ENCODE measurements at regions not wholly inside any gene's neighbourhood (a gene's known extent, or its start where the extent isn't known, plus 50 kb on each side); places are given as distances from the start of the nearest gene placed in this dataset.
A peak's percentile ranks its signal among the peaks of the same experiment; 100 is the strongest.

- DNase-seq: no peak
These were observed 120.1 kb downstream of the ASCL4 start for GRCh38 chr12:107894589-107894988.

- no peak for DNase-seq
These were observed 121.5 kb downstream of the ASCL4 start for GRCh38 chr12:107895966-107896365.

DNA sequence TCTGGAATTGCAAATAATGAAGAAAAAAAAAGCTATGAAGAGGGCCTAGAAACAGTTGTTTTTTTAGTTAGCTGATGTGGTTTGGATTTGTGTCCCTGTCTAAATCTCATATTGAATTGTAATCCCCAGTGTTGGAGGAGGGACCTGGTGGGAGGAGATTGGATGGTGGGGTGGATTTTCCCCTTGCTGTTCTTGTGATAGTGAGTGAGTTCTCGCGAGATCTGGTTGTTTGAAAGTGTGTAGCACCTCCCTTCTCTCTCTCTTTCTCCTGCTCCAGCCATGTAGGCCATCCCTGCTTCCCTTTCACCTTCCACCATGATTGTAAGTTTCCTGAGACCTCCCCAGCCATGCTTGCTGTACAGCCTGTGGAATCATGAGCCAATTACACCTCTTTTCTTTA is 126.1 kb downstream of the ASCL4 start:
- no peak for DNase-seq

- DNase-seq: no peak
These were observed 129.0 kb downstream of the ASCL4 start for GRCh38 chr12:107903341-107904061.

DNA sequence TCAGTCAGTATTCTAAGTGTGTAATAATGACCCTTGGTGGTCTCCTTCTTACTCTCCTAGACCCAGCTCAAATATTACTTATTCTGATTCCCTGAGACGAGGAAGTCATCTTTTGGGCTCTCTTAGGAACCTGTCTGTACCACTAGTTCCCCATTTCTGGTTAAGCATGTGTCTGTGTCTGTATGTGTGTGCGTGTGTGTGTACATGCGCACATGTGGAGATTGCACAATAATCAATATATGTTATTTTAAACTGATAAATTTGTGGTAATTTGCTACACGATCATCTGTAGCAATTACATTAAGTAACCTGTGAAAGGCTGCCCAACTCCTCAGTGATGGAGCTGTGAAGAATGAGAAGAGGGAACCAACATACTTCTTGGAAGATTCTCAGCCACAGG is 132.2 kb downstream of the ASCL4 start:
- no peak for DNase-seq

DNA sequence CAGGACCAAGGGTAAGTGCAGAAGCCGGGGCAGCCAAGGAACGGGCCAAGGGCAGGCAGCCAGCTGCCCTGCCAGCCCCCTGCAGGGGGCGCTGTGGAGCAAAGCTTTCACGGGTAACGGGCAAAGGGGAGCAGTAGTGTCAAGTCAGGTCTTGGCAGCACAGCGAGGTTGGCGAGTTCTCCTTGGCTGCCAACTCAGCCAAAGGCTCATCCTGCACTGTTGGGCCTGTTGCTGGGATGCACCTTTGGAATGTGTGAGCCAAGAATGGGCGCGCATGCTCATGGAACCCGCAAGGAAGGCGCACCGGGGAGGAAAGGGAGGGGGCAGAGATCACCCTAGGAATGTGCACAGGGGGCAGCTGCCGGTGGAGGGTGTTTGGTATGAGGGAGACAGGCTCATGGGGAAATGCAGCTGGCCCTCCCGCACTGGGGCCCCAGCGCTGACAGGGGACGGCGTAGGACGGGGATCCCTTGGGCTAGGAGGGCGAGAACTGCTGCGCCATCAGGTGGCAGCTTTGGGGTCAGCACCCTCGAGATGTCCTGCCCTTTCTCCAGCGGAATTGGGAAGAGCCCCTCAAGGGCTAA is 138.0 kb downstream of the ASCL4 start:
- peak; percentile 51 for DNase-seq

GRCh38 chr12:107914460-107914977 is 140.0 kb downstream of the ASCL4 start:
- no peak for DNase-seq

DNA sequence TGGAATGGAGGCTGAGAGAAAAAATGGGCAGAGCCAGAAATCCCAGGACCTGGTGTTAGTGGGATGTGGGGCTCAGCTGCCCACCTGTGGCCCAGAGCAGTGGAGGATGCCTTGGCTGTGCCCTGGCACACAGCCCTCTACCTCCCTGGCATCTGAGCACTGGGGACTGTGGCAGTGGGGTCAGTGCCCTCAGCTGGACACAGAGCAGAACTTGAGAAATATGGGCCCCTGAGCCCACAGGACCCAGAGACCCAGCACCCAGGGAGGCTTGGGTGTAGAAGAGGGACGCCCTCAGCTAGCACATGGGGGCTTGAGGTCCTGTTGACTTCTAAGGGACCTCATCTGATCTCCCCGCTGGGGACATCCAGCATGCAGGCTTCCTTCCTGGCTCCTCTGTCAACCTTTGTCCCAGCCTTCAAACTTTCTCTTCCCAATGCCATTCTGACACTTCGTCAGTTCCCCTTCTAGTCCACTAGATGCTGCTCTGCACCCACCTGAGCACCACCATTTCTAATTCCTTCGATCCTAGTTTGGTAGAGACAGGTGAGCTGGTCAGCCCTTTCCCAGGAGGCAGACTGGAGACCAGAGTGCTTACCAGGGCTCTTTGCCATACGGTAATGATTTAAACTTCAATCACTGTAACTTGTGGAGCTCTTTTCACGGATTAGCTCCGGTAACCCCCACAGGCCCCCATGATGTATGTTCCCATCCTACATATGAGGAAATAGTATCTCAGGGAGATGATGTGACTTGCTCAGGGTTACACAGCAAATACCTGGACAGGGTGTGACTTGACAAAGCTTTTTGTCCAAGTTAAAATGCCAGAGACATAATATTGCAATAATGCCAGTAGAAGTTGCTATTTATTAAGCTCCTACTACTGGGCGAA is 143.7 kb downstream of the ASCL4 start:
- DNase-seq: peak; percentile 52

DNA sequence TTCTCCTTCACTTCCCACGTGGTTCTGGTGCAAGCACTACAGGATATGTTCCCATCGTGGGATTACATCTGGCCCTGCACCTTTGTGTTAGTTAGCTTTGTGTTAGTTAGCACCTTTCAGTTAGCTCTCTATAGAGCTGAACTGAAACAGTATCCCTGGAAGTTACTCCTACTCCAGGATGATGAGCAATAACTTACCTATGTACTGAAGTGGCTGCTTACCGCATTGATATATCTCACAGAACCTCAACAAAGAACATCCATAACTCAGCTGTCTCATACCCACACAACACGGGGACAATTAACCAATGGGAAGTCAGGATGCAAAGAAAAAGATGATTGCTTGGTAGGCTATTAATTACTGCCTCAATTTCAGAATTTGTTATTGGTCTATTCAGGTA is 146.6 kb downstream of the ASCL4 start:
- no peak for DNase-seq

DNA sequence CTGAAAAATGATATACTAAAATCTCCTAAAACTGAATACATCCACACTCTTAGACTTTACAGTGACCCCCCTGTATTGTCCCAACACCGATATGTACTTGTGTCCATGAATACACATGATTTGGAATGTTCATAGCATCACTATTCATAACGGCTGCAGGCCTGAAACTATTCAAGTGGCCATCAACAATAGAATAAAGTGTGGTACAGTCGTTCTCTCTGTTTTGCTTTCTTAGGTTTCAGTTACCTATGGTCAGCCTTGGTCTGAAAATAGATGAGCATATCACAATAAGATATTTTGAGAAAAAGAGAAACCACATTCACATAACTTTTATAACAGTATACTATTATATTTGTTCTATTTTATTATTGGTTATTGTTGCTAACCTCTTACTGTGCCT is 150.6 kb downstream of the ASCL4 start:
- no peak for DNase-seq

- peak; percentile 24 for DNase-seq
These were observed 154.9 kb downstream of the ASCL4 start for GRCh38 chr12:107929436-107929835.

DNA sequence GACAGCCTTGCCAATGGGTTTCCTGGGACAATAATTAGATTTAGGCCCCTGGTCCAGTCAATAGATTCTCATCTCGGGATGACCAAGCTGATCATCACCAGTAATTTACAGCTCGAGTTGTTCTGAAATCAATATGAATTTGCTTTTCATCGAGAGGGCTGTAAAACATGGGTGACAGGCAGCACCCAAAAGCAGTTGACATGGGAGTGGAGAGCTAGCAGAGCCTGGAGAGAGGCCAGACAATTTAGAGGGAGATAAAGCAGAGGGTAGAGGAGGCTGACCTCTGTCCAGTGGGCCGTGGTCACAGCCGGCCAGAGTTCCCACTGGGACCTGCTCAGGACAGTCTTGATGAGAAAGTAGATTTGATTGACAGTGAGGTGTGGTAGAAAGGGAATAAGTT is 157.3 kb downstream of the ASCL4 start:
- DNase-seq: no peak

DNA sequence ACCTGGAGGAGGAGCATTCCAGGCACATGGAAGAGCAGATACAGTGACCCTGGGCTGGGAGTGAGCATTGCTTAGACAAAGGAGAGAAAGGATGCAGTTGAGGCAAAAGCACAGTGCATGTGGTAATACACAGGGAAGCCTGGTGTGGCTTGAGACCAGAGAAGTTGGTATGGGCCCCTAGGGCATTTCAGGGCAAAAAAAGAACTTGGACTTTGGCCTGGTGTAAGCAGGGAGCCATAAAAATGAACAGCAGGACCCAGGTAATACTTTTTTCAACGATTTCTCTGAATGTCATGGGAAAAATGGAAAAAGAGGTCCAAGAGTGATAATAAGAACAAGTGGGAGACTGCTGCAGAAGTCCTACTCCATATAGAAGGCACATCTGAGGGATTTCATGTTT is 163.9 kb downstream of the ASCL4 start:
- DNase-seq: no peak

GRCh38 chr12:107948391-107948945 is 174.0 kb downstream of the ASCL4 start:
- no peak for DNase-seq

DNA sequence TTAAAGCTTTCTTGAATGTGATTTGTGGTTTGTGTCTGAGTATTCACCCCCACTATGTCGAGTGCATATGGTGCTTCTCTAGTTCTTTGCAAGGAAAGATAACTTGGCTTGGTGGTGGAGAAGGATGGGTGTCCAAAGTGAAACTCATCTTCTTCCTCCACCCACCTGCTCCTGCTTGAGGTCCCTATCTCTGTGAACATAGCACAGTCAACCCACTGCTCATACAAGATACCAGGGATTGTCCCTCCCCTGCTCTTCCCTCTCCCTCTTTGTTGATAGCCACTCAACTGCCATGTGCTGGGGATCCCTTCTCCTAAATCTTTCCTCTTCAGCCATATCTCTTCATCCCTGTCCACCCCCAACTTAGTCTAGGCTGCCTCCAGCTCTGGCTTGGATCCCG is 176.5 kb downstream of the ASCL4 start:
- no peak for DNase-seq

- DNase-seq: no peak
These were observed 173.0 kb upstream of the WSCD2 start for GRCh38 chr12:107955966-107956643.

GRCh38 chr12:107957459-107957858 is 171.6 kb upstream of the WSCD2 start:
- DNase-seq: no peak

DNA sequence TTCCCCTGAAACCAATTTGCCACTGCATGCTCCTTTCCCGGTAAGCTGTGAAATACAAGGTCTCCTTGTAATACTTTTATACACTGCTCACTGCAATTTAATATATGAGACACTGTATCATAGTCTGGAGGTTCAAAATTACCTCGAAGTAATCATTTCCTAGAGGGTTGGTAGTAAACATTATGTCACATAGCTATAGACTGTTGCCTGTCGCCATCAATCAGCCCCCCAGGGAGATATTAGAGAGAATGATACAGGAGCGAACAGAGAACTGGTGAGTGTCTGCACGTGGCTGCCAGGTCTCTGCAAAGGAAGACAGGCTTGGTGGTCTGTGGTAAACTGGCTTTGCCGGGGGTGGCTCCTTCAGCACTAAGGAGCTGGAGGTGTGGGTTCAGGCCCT is 165.5 kb upstream of the WSCD2 start:
- no peak for DNase-seq

DNA sequence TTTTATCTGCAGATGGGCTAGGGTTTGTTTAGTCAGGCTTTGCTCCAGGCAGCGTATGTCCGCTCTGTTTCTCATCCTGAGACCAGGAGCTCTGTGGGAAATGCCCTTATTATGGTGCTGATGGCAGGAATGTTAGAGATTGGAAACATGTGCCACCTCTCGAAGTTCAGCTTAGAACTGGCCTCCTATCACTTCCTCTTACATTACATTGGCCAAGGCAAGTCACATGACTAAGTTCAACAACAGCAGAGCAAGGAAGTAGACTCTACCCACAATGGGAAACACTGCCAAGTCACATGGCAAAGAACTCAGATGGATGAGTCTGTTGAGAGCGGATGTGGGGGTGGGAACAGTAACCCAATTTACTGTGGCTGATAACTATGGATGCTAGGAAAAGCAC is 161.9 kb upstream of the WSCD2 start:
- DNase-seq: no peak

- no peak for DNase-seq
These were observed 155.1 kb upstream of the WSCD2 start for GRCh38 chr12:107973950-107974349.

DNA sequence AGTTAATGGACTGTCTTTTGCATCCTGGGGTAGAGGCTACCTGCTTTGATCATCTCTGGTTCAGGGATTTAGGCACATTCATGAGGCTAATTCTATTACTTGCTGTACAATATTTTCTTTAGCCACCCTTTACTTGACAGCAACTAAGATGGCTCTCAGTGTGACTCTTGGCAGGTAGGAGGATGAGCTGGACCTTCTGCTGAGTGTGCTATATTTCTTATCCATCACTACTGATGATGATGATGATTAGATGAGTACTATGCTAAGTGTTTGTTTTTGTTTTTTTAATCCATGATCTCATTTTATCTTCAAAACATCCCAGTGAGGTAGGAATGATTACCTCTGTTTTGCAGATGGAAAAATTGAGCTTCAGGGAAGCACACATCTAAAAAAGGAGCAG is 152.8 kb upstream of the WSCD2 start:
- no peak for DNase-seq

DNA sequence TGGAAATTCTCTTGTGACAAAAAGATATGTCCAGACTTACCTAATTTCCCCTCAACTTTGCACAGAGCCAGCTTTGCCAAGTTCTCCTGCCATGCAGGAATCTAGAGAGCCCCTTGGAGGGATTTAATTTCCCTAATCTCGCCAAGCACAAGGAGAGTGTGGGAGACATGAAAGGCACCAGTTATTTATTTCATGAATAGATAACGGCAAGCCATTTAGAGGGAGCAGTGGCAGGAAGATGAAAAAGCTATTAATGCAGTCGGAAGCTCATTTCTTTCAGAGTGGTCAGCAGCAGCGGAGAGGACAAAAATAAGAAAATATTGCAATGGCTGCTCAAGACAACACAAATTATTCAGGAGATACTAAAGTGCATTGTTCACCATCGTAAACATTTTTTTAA is 150.9 kb upstream of the WSCD2 start:
- no peak for DNase-seq

GRCh38 chr12:107978641-107979040 is 150.4 kb upstream of the WSCD2 start:
- DNase-seq: no peak
